ENCODE measurements at regions not wholly inside any gene's neighbourhood (a gene's known extent, or its start where the extent isn't known, plus 50 kb on each side); places are given as distances from the start of the nearest gene placed in this dataset.

- TF ChIP-seq ZBTB7A (IDR thresholded peaks at IDR 0.05; ENCODE audit: low read depth), result no peak
- no peak for TF ChIP-seq REST (IDR thresholded peaks at IDR 0.05; ENCODE audit: low read depth)
- no peak for TF ChIP-seq TEAD4 (IDR thresholded peaks at IDR 0.05)
- TF ChIP-seq EGR1 (IDR thresholded peaks at IDR 0.05), result no peak
- TF ChIP-seq RAD21 (IDR thresholded peaks at IDR 0.05; ENCODE audit: low read depth), result no peak
- TF ChIP-seq CEBPB (IDR thresholded peaks at IDR 0.05), result no peak
- TF ChIP-seq EP300 (IDR thresholded peaks at IDR 0.05; ENCODE audit: borderline replicate concordance), result no peak
- no peak for TF ChIP-seq TCF12 (IDR thresholded peaks at IDR 0.05; ENCODE audit: low read depth)
- no peak for TF ChIP-seq NFIC (IDR thresholded peaks at IDR 0.05)
- TF ChIP-seq MAX (IDR thresholded peaks at IDR 0.05), result no peak
- no peak for TF ChIP-seq TAF1 (IDR thresholded peaks at IDR 0.05; ENCODE audit: low read depth)
- TF ChIP-seq, protein P1, sequence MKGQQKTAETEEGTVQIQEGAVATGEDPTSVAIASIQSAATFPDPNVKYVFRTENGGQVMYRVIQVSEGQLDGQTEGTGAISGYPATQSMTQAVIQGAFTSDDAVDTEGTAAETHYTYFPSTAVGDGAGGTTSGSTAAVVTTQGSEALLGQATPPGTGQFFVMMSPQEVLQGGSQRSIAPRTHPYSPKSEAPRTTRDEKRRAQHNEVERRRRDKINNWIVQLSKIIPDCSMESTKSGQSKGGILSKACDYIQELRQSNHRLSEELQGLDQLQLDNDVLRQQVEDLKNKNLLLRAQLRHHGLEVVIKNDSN (IDR thresholded peaks at IDR 0.05), result no peak
Measured at GRCh38 chr12:127120851-127121250, 1146.1 kb upstream of the TMEM132C start.
